SU-DHL-6 (cell line): ENCODE measurements at regions not wholly inside any gene's neighbourhood (a gene's known extent, or its start where the extent isn't known, plus 50 kb on each side); places are given as distances from the start of the nearest gene placed in this dataset.

Experiments used
- H2AFZ ChIP-seq: fragments of 200-600 bp; sonication (generic); 2 replicates; pipeline ENCODE4 v1.6.1; 2014; ENCODE audit warnings: low read depth, mild to moderate bottlenecking, moderate library complexity, mixed read lengths, antibody characterized with exemption, low read length; ENCODE audit not compliant: severe bottlenecking
- H3F3A ChIP-seq: fragments of 200-600 bp; shearing (Covaris generic); 2 replicates; pipeline ENCODE4 v1.6.0; 2016; ENCODE audit warnings: antibody characterized with exemption, mild to moderate bottlenecking; ENCODE audit not compliant: insufficient read depth
- H3K27ac ChIP-seq: fragments of 200-600 bp; sonication (generic); 2 replicates; pipeline ENCODE4 v1.5.1; 2016; ENCODE audit warnings: low read depth, mild to moderate bottlenecking, low read length, moderate library complexity, mixed read lengths
- H3K27me3 ChIP-seq: fragments of 200-600 bp; sonication (generic), shearing (Covaris generic); 2 replicates; pipeline ENCODE4 v1.6.0; 2014; ENCODE audit warnings: mild to moderate bottlenecking, low read length
- H3K36me3 ChIP-seq: fragments of 200-600 bp; sonication (generic); 2 replicates; pipeline ENCODE4 v1.6.1; 2014; ENCODE audit warnings: mild to moderate bottlenecking, low read length, mixed read lengths
- H3K4me2 ChIP-seq: fragments of 300-600, 200-600 bp; shearing (Covaris generic), sonication (generic); 2 replicates; pipeline ENCODE4 v1.6.0; 2014; ENCODE audit warnings: low read length, low read depth, mild to moderate bottlenecking; ENCODE audit not compliant: poor library complexity, severe bottlenecking
- H3K4me3 ChIP-seq: fragments of 200-600 bp; sonication (generic); 2 replicates; pipeline ENCODE4 v1.5.1; 2014; ENCODE audit warnings: antibody characterized with exemption, low read length, mild to moderate bottlenecking, mixed read lengths; ENCODE audit not compliant: insufficient read depth, poor library complexity, severe bottlenecking
- H3K79me2 ChIP-seq: fragments of 200-600 bp; sonication (generic); 2 replicates; pipeline ENCODE4 v1.6.1; 2014; ENCODE audit warnings: mild to moderate bottlenecking, low read length, moderate library complexity; ENCODE audit not compliant: insufficient read depth
- H3K9ac ChIP-seq: fragments of 200-600 bp; sonication (generic); 2 replicates; pipeline ENCODE4 v1.7.0; 2014; ENCODE audit warnings: mild to moderate bottlenecking, low read length
- H3K9me2 ChIP-seq: fragments of 200-600 bp; sonication (generic); replicated peaks from 2 replicates; pipeline ENCODE4 v1.6.1; 2014; ENCODE audit warnings: low read length; ENCODE audit not compliant: insufficient read depth
- H3K9me3 ChIP-seq: fragments of 200-600 bp; sonication (generic); 2 replicates; pipeline ENCODE4 v1.6.1; 2014; ENCODE audit warnings: low read length, mixed read lengths; ENCODE audit not compliant: insufficient read depth
- H4K20me1 ChIP-seq: fragments of 200-600 bp; sonication (generic); 2 replicates; pipeline ENCODE4 v1.6.1; 2014; ENCODE audit warnings: low read depth, mild to moderate bottlenecking, antibody characterized with exemption, low read length, moderate library complexity, mixed read lengths
- EZH2phosphoT487 ChIP-seq: fragments of 200-600 bp; sonication (generic), shearing (Covaris generic); conservative IDR thresholded peaks from 2 replicates; pipeline ENCODE4 v1.6.1; 2018; ENCODE audit warnings: mild to moderate bottlenecking, antibody characterized with exemption, low read length, moderate library complexity, mixed read lengths
- TF ChIP-seq, protein P1 (sequence below): fragments of 200-600 bp; sonication (generic); IDR thresholded peaks from one replicate; pipeline ENCODE4 v1.5.1; 2017; ENCODE audit warnings: antibody characterized with exemption, mild to moderate bottlenecking, low read length, moderate library complexity; ENCODE audit not compliant: insufficient read depth, poor library complexity, severe bottlenecking

DNA sequence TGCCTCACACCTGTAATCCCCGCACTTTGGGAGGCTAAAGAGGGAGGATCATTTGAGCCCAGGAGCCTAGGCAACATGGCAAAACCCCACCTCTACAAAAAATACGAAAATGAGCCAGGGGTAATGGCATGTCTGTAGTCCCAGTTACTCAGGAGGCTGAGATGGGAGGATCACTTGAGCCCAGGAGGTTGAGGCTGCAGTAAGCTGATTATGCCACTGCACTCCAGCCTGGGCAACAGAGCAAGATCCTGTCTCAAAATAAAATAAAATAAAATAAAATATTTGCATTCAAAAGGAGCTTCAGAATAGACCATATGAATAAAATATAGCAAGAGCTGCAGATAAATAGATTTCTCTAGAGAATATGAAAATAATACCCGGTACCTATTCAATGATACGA lies 71.5 kb upstream of the ATF7IP2 start:
- Histone ChIP-seq H3K9me2 (no peaks in the 10 kb centered on the region), H3K9me3 (no peaks in the 10 kb centered on the region), H3K36me3 (no peaks in the 10 kb centered on the region), H3K27ac (peak overlapping the region; percentile 31; the same call in 1 of the 2 replicates), H3K27me3 (no peaks in the 10 kb centered on the region), H3F3A (peaks cover 4% of the 10 kb centered on the region), H2AFZ (peak overlapping the region; percentile 55), H3K79me2 (no peaks in the 10 kb centered on the region), H4K20me1 (no peaks in the 10 kb centered on the region), H3K4me2 (no peak overlapping the region), H3K4me3 (no peak overlapping the region), H3K9ac (no peak overlapping the region)
- TF ChIP-seq EZH2phosphoT487, result no peak
- TF ChIP-seq, protein P1, sequence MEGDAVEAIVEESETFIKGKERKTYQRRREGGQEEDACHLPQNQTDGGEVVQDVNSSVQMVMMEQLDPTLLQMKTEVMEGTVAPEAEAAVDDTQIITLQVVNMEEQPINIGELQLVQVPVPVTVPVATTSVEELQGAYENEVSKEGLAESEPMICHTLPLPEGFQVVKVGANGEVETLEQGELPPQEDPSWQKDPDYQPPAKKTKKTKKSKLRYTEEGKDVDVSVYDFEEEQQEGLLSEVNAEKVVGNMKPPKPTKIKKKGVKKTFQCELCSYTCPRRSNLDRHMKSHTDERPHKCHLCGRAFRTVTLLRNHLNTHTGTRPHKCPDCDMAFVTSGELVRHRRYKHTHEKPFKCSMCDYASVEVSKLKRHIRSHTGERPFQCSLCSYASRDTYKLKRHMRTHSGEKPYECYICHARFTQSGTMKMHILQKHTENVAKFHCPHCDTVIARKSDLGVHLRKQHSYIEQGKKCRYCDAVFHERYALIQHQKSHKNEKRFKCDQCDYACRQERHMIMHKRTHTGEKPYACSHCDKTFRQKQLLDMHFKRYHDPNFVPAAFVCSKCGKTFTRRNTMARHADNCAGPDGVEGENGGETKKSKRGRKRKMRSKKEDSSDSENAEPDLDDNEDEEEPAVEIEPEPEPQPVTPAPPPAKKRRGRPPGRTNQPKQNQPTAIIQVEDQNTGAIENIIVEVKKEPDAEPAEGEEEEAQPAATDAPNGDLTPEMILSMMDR, result no peak

DNA sequence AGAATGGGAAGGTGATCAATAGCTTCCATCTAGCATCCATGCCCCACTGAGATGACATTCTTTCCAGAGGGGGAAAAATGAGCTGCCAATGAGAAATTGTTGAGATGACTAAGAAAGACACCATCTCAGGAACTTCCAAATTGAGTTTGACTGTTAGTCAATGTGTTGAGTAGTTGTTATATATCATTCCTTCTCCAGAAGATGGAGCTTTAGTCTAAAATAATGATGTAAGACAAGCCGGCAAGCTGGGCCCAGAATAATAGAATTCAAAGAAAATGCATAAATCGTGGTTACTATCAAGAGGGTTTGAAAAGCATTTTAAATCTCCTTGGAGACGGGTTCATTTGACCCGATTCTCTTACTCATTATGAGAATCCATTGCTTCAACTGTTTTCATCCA lies 71.0 kb upstream of the ATF7IP2 start:
- Histone ChIP-seq H3K4me2 (peak overlapping the region; percentile 8), H2AFZ (peak overlapping the region; percentile 55)

GRCh38 chr16:10317425-10318001 lies 68.3 kb upstream of the ATF7IP2 start:
- TF ChIP-seq, protein P1, result no peak
- no peak overlapping the region for H2AFZ ChIP-seq
- no peak overlapping the region for H3K27ac ChIP-seq
- H3K4me2 ChIP-seq, result no peak overlapping the region
- no peak overlapping the region for H3K9ac ChIP-seq
- H3K9me3 ChIP-seq, result no peaks in the 10 kb centered on the region
- no peak overlapping the region for H3K4me3 ChIP-seq
- H3F3A ChIP-seq, result peaks cover 9% of the 10 kb centered on the region; the same call in 1 of the 2 replicates
- H4K20me1 ChIP-seq, result no peaks in the 10 kb centered on the region
- H3K27me3 ChIP-seq, result no peaks in the 10 kb centered on the region
- no peaks in the 10 kb centered on the region for H3K36me3 ChIP-seq
- H3K9me2 ChIP-seq, result no peaks in the 10 kb centered on the region
- no peaks in the 10 kb centered on the region for H3K79me2 ChIP-seq

More for the DNA sequence above, 71.0 kb upstream of the ATF7IP2 start:
- Histone ChIP-seq H3K36me3 (no peaks in the 10 kb centered on the region), H3F3A (peaks cover 4% of the 10 kb centered on the region), H3K79me2 (no peaks in the 10 kb centered on the region), H3K9me2 (no peaks in the 10 kb centered on the region), H4K20me1 (no peaks in the 10 kb centered on the region), H3K27ac (peak overlapping the region; percentile 31; the same call in 1 of the 2 replicates), H3K9ac (no peak overlapping the region), H3K9me3 (no peaks in the 10 kb centered on the region), H3K4me3 (no peak overlapping the region), H3K27me3 (no peaks in the 10 kb centered on the region)
- TF ChIP-seq, protein P1, result peak; percentile 18
- TF ChIP-seq EZH2phosphoT487, result no peak
